GM18909 (cell line): ENCODE measurements at regions not wholly inside any gene's neighbourhood (a gene's known extent, or its start where the extent isn't known, plus 50 kb on each side); places are given as distances from the start of the nearest gene placed in this dataset.

ENCODE experiments used
- ATAC-seq: cut with Tn5 transposase; IDR thresholded peaks from one replicate; pipeline ENCODE4 v1.9.1; 2021; ENCODE audit warnings: mild to moderate bottlenecking; ENCODE audit not compliant: unreplicated experiment, poor library complexity

GRCh38 chr6:223763-224162 lies 68.5 kb upstream of the DUSP22 start:
- ATAC-seq: no peak

GRCh38 chr6:224350-224749 lies 67.9 kb upstream of the DUSP22 start:
- ATAC-seq: no peak

- peak; percentile 24 for ATAC-seq
Observed at GRCh38 chr6:225121-225721, 67.1 kb upstream of the DUSP22 start.

GRCh38 chr6:225907-226306 lies 66.4 kb upstream of the DUSP22 start:
- no peak for ATAC-seq

GRCh38 chr6:226516-227073 lies 65.7 kb upstream of the DUSP22 start:
- peak; percentile 35 for ATAC-seq

GRCh38 chr6:227074-227782 lies 65.1 kb upstream of the DUSP22 start:
- peak; percentile 33 for ATAC-seq

- ATAC-seq: peak; percentile 24
Observed at GRCh38 chr6:227812-228338, 64.4 kb upstream of the DUSP22 start.

GRCh38 chr6:228881-229651 lies 63.2 kb upstream of the DUSP22 start:
- ATAC-seq: peak; percentile 35

- no peak for ATAC-seq
Observed at GRCh38 chr6:231779-232178, 60.5 kb upstream of the DUSP22 start.

GRCh38 chr6:232982-233640 lies 59.2 kb upstream of the DUSP22 start:
- ATAC-seq: no peak

- no peak for ATAC-seq
Observed at GRCh38 chr6:234706-235372, 57.4 kb upstream of the DUSP22 start.

GRCh38 chr6:235763-236360 lies 56.4 kb upstream of the DUSP22 start:
- ATAC-seq: peak; percentile 65

- ATAC-seq: no peak
Observed at GRCh38 chr6:236519-236918, 55.8 kb upstream of the DUSP22 start.

- ATAC-seq: no peak
Observed at GRCh38 chr6:240151-240550, 52.1 kb upstream of the DUSP22 start.

- ATAC-seq: no peak
Observed at GRCh38 chr6:241336-241865, 50.9 kb upstream of the DUSP22 start.
